Keratinocyte (primary cell): ENCODE measurements at regions not wholly inside any gene's neighbourhood (a gene's known extent, or its start where the extent isn't known, plus 50 kb on each side); places are given as distances from the start of the nearest gene placed in this dataset.

ENCODE experiments used
- DNase-seq: peaks from one replicate; pipeline ENCODE4 v3.0.0-alpha.2; 2011; ENCODE audit warnings: low read depth, missing footprints, low spot score
- FAIRE-seq: peaks from 2 replicates; lab custom pipeline; 2011; peaks lifted over from hg19 to GRCh38; lab: Jason Lieb, UNC
- H2AFZ ChIP-seq: 2 replicates; pipeline ENCODE4 v1.6.0; 2012; ENCODE audit warnings: low read length, control low read depth, inconsistent platforms; ENCODE audit not compliant: control insufficient read depth
- H3K27ac ChIP-seq: 2 replicates; pipeline ENCODE4 v1.5.1; 2011; ENCODE audit warnings: low read length; ENCODE audit not compliant: control insufficient read depth, insufficient read depth
- H3K27me3 ChIP-seq: 3 replicates; pipeline ENCODE4 v1.6.0; 2011; ENCODE audit warnings: low read length; ENCODE audit not compliant: control insufficient read depth, insufficient read depth; ENCODE audit errors: extremely low read depth
- H3K36me3 ChIP-seq, 2 experiments: 2 replicates in 1 of 2; 3 replicates in 1 of 2; pipeline ENCODE4 v1.5.1; 2011; ENCODE audit warnings: low read length in 2 of 2, mild to moderate bottlenecking in 1 of 2; ENCODE audit not compliant: control insufficient read depth in 2 of 2, insufficient read depth in 2 of 2; ENCODE audit errors: extremely low read depth in 1 of 2
- H3K4me1 ChIP-seq: 3 replicates; pipeline ENCODE4 v1.5.1; 2011; ENCODE audit warnings: low read length; ENCODE audit not compliant: control insufficient read depth, insufficient read depth; ENCODE audit errors: extremely low read depth
- H3K4me2 ChIP-seq: 3 replicates; pipeline ENCODE4 v1.6.0; 2011; ENCODE audit warnings: low read depth, low read length; ENCODE audit not compliant: control insufficient read depth, insufficient read depth; ENCODE audit errors: extremely low read depth
- H3K4me3 ChIP-seq, 3 experiments: fragments of 200-600 bp in 1 of 3; sonication (generic) in 1 of 3; 2 replicates in 2 of 3; 3 replicates in 1 of 3; pipeline ENCODE4 v1.5.1; 2011 to 2016; ENCODE audit warnings: low read length in 3 of 3, mild to moderate bottlenecking in 3 of 3, control low read depth in 2 of 3, inconsistent platforms in 1 of 3, low read depth in 1 of 3, mixed read lengths in 1 of 3, mixed run types in 1 of 3, moderate library complexity in 1 of 3; ENCODE audit not compliant: control insufficient read depth in 2 of 3, insufficient read depth in 2 of 3; ENCODE audit errors: extremely low read depth in 1 of 3
- H3K79me2 ChIP-seq: 2 replicates; pipeline ENCODE4 v1.6.0; 2012; ENCODE audit warnings: low read length; ENCODE audit not compliant: control insufficient read depth, insufficient read depth
- H3K9ac ChIP-seq: 3 replicates; pipeline ENCODE4 v1.6.0; 2011; ENCODE audit warnings: low read length; ENCODE audit not compliant: control insufficient read depth, insufficient read depth; ENCODE audit errors: extremely low read depth
- H3K9me1 ChIP-seq: 3 replicates; pipeline ENCODE4 v1.6.0; 2011; ENCODE audit warnings: low read length; ENCODE audit not compliant: control insufficient read depth, insufficient read depth; ENCODE audit errors: extremely low read depth
- H3K9me3 ChIP-seq: 2 replicates; pipeline ENCODE4 v1.5.1; 2012; ENCODE audit warnings: low read depth, low read length; ENCODE audit not compliant: control insufficient read depth
- H4K20me1 ChIP-seq: 3 replicates; pipeline ENCODE4 v1.6.0; 2011; ENCODE audit warnings: low read length; ENCODE audit not compliant: control insufficient read depth, insufficient read depth; ENCODE audit errors: extremely low read depth
- CTCF ChIP-seq, 3 experiments: IDR thresholded peaks in 1 of 3; conservative IDR thresholded peaks in 1 of 3; optimal IDR thresholded peaks in 1 of 3; 2 replicates in 2 of 3; 3 replicates in 1 of 3; pipeline versions ENCODE3 to v1.5.1; 2011; ENCODE audit warnings: low read length in 3 of 3, mild to moderate bottlenecking in 3 of 3, moderate library complexity in 2 of 3, control low read depth in 1 of 3, inconsistent platforms in 1 of 3; ENCODE audit not compliant: insufficient read depth in 2 of 3; ENCODE audit errors: extremely low read depth in 1 of 3
- EZH2 ChIP-seq: IDR thresholded peaks from one replicate; pipeline ENCODE4 v1.6.1; 2012; ENCODE audit warnings: inconsistent platforms, mild to moderate bottlenecking, low read length, moderate library complexity
- dilution Hi-C: fragments of 300-500 bp; cut with MboI; formaldehyde crosslinking; loops from one replicate; pipeline ENCODE4 v1.7.0; 2020; ENCODE audit warnings: low sequenced_read_pairs; ENCODE audit not compliant: extremely low pct_ligation_motif_present

DNA sequence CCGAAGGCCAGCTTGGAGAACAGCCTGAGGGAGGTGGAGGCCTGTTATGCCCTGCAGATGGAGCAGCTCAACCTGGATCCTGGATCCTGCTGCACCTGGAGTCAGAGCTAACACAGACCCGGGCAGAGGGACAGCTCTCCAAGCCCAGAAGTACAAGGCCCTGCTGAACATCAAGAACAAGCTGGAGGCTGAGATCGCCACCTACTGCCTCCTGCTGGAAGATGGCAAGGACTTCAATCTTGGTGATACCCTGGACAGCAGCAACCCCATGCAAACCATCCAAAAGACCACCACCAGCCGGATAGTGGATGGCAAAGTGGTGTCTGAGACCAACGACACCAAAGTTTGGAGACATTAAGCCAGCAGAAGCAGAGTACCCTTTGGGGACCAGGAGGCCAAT lies 223.5 kb upstream of the ID4 start:
- Histone ChIP-seq H3K4me1 (no peaks in the 10 kb centered on the region), H3K27me3 (no peaks in the 10 kb centered on the region), H3K79me2 (no peaks in the 10 kb centered on the region), H3K9me3 (no peaks in the 10 kb centered on the region), H4K20me1 (no peaks in the 10 kb centered on the region), H3K4me2 (no peak overlapping the region), H2AFZ (no peak overlapping the region), H3K4me3 (no peak overlapping the region), H3K9me1 (no peaks in the 10 kb centered on the region), H3K27ac (no peak overlapping the region), H3K36me3 (no peaks in the 10 kb centered on the region), H3K9ac (no peak overlapping the region)
- dilution Hi-C loops = no loop called here
- DNase-seq = no peak
- FAIRE-seq = no peak
- peak in 1 of 3 experiments; percentile 40 for TF ChIP-seq CTCF (optimal IDR thresholded peaks at IDR 0.05 in 1 of 3, IDR thresholded peaks at IDR 0.05 in 1 of 3, conservative IDR thresholded peaks at IDR 0.05 in 1 of 3; ENCODE audit: extremely low read depth in 1 of 3, insufficient read depth in 2 of 3, low read length in 3 of 3)
- no peak for TF ChIP-seq EZH2

GRCh38 chr6:19616022-19616421 lies 221.1 kb upstream of the ID4 start:
- H3K27me3 ChIP-seq = no peaks in the 10 kb centered on the region
- dilution Hi-C loops = no loop called here
- no peaks in the 10 kb centered on the region for H3K9me1 ChIP-seq
- H3K4me1 ChIP-seq = no peaks in the 10 kb centered on the region
- no peak overlapping the region for H3K27ac ChIP-seq
- no peaks in the 10 kb centered on the region for H4K20me1 ChIP-seq
- H2AFZ ChIP-seq = no peak overlapping the region
- H3K4me3 ChIP-seq = no peak overlapping the region
- no peaks in the 10 kb centered on the region for H3K9me3 ChIP-seq
- FAIRE-seq = no peak
- H3K9ac ChIP-seq = no peak overlapping the region
- no peaks in the 10 kb centered on the region for H3K79me2 ChIP-seq
- H3K4me2 ChIP-seq = no peak overlapping the region
- no peak for DNase-seq
- no peaks in the 10 kb centered on the region for H3K36me3 ChIP-seq
- TF ChIP-seq CTCF (optimal IDR thresholded peaks at IDR 0.05 in 1 of 3, IDR thresholded peaks at IDR 0.05 in 1 of 3, conservative IDR thresholded peaks at IDR 0.05 in 1 of 3; ENCODE audit: extremely low read depth in 1 of 3, insufficient read depth in 2 of 3, low read length in 3 of 3) (no peak), EZH2 (no peak)
